GM18858 (cell line): ENCODE measurements at regions not wholly inside any gene's neighbourhood (a gene's known extent, or its start where the extent isn't known, plus 50 kb on each side); places are given as distances from the start of the nearest gene placed in this dataset.

Experiments
- ATAC-seq: cut with Tn5 transposase; IDR thresholded peaks from one replicate; pipeline ENCODE4 v1.9.1; 2021; ENCODE audit not compliant: unreplicated experiment

- peak; percentile 72 for ATAC-seq
Observed at GRCh38 chr14:95442633-95443021, 73.8 kb downstream of the SYNE3 start.

DNA sequence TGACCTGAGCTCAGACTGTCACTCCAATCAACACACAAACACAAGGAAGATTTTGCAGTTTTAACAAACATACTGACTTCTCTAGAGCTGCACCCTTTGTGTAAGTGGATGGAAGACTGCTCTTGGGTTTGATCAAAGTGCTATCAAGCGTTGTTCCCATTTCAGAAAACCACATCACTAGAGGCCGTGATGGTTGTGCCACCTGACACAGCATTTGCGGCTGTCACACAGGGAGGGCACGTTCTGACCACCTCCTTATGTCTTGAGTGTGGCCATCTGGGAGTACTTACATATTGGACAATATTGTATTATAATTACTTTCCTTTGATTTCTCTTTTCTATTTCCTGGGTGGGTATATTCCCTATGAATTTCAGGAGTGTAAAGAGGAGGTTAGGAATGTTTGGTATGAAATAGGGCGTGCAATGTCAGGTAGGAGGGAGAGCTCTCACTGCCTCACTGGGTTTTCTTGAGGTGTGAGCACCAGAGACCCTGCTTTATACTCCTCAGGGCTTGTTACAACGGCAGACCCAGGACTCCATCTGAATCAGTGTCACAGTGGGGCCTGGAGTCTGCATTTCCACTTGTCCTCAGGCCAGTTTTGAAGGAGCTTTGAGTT is 74.3 kb downstream of the SYNE3 start:
- no peak for ATAC-seq

GRCh38 chr14:95440951-95441350 is 75.5 kb downstream of the SYNE3 start:
- ATAC-seq: no peak

GRCh38 chr14:95440496-95440895 is 76.0 kb downstream of the SYNE3 start:
- ATAC-seq: no peak

- no peak for ATAC-seq
Observed at GRCh38 chr14:95439881-95440280, 76.6 kb downstream of the SYNE3 start.

- ATAC-seq: no peak
Observed at GRCh38 chr14:95437715-95438114, 78.7 kb downstream of the SYNE3 start.

DNA sequence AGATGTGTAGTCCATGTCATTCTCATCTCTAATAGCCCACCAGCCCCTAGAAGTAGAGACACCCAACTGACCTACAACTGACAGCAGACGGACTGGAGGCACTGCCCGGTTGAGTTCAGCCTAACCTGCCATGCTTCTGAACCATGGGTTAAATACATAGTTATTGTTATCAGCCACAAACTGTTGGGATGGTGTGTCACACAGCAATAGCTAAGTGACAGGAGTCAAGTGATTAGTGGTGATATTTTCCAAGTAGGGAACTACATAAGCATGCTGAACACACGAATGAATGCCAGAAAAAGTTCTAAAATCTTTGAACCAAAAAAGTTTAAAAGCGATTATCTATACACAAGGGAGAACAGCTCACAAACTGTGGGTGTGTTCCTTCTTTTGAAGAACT is 80.1 kb downstream of the SYNE3 start:
- ATAC-seq: no peak

GRCh38 chr14:95434121-95434520 is 82.3 kb downstream of the SYNE3 start:
- no peak for ATAC-seq

DNA sequence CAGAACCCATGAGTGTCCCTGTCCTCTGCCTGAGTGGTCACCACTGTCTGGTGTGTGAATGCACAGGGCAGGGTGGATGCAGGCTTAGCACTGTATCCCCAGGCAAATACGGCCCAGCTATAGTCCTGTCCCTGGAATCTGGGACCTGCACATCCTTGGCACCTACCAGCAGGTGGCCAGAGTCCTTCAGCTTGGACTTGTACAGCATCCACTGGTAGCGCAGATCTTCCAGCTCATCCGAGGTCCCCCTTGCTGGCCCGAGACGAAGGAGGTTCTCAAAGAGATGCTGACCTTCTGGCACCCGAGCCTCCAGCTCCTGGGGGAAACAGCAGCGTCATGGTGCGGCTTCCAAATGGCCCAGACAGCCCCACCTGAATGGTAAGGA is 83.4 kb downstream of the SYNE3 start:
- no peak for ATAC-seq

DNA sequence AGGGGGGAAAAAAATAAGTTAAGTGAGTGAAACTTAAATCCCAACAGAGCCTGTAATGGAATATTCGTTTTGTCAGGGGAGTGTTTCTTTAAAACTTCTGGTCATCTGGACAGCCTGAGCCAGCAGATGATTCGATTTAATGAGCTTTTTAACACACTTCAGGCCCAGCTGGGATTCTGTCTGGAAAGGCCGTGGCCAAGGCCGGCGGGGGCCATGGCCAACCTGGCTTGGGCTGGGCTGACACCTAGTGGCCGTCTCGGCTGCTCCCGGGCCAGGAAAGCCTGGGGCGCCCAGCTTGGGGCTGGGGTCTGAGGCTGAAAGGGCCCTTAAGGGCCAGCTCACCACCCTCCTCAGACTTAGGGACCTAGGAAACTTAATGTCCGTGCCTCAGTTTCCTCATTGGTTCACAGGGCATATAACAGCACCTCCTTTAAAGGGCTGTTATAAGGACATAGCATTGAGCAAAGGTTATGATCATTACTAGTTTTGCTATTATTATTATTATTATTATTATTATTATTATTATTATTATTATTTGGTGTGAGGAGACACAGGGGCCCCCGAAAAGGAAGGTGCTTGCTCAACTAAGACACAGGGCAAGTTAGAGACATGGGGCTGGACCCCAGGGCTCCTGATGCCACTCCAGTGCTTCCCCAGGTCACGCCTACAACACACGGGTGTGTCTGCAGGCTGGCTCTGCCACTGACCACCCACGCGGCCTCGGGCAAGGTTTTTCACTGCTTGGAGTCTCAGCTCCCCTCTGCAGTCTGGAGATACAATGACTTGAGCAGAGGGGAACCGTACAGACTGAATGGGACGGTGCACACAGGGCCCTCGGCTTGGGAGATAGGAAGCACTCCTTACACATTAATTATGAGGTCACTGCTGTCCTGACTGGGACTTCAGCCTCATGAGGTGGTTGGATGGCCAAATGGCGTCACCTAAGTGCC is 84.0 kb downstream of the SYNE3 start:
- ATAC-seq: no peak

DNA sequence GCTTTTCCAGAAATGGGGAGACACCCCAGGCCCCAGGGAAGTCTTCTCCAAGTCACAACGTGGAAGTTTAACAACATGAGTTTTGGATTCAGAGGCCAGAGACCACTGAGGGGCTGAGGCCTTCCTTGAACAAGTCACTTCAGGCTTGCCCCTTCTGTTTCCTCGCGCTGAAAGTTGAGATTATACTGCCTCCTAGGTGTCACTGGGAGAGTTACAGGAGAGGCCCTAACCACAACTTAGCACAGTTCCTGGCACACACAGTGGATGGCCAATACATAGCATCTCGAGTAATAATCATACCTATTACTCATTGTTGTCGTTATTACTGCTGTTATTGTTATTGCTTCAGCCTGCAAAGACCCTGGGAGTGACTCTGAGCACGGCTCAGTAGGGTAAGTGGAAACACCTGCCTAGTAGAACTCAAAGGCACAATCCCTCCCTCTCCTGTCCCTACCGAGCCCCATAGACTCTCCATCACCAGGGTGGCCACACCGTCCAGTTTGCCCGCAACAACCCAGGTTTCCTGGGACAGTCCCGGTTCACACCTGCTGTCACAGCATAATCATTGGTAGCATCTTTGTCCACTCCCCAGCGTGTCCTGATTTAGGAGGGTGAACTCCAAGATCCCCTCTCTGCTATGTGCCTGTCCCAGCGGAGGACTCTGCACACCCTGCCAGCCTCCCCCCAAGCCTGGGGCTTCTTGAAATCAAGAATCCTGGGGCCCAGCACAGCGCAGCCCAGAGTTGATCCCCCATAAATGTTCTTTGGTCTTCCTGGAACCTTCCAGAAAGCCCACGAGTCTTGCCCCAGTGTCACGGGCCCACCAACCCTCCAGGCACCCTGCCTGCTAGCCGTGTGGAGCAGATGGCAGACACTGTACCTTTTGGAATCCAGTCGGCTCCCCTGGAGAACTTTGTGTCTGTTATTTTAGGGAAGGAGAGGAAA is 85.0 kb downstream of the SYNE3 start:
- no peak for ATAC-seq

GRCh38 chr14:95428557-95428956 is 87.9 kb downstream of the SYNE3 start:
- ATAC-seq: no peak

DNA sequence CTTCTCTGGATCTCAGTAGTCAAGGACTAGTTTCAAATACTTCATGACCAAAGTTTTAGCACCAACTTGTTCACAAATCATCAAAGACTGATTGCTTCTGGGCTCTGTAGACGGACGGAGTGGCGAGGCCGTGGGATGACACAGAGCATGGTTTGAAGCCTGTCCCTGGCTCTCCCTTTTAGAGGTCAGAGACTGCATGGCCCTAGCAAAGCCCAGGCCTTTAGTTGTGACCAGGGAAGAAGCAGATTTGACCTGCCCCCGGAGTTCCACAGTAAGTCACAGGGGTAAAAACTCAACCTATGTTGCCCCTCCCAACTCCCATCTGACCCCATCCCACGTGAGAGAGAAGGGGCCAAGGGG is 90.4 kb downstream of the SYNE3 start:
- no peak for ATAC-seq

DNA sequence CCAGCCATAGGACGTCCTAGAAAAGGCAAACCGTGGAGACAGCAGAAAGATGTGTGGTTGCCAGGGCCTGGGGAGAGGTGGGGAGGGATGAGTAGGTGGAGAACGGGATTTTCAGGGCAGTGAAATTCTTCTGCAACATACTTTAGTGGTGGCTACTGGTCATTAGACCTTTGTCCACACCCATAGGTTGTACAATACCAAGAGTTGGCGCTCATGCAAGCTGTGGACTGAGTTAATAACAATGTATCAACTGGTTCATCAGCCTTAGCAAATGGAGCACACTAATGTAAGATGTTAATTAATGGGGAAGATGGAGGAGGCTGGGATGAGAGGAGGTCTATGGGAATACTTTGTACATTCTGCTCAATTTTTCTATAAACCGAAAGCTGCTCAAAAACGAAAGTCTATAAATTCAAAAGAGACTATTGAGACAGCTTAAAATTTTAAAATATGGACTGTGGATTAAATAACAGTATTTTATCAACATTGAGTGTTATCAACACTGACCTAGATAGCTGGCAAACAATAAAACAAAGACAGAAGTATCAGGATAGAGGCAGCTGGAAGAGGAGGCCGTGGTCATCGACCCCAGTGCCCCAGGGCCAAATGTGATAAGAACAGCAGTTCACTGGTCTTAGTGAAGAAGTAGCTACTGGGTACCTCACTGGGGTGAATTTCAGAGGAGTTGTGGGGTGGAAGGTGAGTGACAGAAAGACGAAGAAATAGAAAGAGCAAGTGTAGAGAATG is 90.9 kb downstream of the SYNE3 start:
- no peak for ATAC-seq

DNA sequence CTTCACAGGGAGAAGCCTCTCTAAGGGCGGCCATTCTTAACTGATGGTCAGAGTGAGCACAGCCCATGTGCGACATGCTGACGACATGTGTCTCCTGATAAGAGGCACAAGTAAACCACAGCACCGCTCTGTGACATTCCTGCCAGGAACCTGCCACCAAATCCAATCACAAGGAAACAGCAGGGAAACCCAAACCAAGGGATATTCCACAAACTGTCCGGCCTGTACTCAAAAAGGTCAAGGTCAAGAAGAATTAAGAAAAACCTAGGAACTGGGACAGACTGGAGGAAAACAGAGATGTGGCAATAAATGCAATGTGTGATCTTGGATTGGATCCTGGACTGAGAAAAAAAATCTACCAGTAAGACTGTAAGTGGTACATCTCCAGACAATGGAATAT is 91.9 kb downstream of the SYNE3 start:
- no peak for ATAC-seq

DNA sequence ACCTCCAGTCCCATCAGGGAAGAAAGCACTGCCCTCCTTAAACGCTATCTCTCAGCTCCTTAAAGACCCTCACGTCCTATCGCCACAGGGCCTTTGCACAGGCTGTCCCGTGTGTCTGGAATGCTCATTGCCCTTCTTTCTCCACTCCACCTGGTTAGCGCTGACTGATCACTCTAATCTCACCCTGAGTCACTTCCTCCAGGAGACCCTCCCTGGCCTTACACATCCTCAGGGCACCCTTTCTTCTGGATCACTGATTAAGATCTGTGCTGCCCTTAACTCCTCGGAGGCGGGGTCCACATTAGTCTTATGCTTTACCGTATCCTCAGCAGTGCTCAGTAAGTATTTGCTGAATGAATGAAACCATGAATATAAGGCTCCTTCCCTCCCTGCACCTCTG is 94.7 kb downstream of the SYNE3 start:
- ATAC-seq: no peak

GRCh38 chr14:95420060-95420459 is 96.4 kb downstream of the SYNE3 start:
- no peak for ATAC-seq

DNA sequence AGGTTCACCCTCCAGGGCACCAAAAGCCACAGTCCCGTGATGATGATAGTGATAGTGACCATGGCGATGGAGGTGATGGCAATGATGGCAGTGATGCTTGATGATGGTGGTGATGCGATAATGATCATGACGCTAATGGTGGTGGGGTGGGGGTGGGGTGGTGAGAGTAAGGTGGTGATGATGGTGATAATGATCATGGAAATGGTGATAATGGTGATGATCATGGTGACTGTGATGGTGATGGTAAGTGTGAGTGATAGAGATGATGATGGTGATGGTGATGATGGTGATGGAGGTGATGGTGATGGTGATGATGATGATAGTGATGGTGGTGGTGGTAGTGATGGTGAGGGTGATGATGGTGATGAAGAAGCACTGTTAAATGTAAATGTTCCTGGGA is 96.9 kb downstream of the SYNE3 start:
- no peak for ATAC-seq

DNA sequence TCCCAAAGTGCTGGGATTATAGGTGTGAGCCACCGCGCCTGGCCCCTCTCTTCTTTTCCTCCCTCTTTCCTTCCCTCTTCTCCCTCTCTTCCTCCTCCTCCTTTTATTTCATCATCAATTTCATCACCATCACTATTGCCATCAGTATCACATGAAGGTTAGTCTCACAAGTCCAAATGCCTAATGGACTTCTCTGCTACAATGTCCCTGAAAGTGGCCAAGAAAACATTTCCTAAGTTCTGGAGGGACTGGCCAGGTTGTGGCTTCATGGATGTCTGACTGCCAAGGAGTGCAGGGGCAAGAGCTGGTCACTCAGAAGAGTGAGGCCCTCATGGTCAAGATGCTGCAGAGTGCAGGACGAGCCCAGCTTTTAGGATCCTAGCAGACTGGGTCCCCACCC is 97.6 kb downstream of the SYNE3 start:
- no peak for ATAC-seq

- no peak for ATAC-seq
Observed at GRCh38 chr14:95417492-95417891, 97.8 kb upstream of the CLMN start.

DNA sequence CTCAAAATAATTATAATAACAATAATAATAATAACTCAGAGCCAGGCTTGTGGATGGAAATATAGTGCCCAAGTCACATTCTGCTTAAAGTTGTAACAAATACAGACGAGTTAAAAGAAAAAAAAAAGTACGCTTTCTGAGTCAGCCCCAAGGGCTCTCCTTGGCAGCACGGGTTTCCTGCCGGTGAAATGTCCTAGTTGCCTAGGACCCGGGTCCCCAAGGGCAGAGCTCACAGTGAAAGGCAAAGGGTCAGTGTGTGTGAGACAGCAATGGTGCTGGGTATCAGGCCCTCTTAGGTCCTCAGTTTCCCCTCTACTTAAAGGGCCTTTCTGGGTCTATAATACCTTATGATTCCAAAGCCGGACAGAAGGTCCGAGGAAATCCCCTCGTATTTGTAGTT is 96.3 kb upstream of the CLMN start:
- ATAC-seq: no peak
